Gastroesophageal sphincter (tissue), 3 donors: ENCODE measurements at regions not wholly inside any gene's neighbourhood (a gene's known extent, or its start where the extent isn't known, plus 50 kb on each side); places are given as distances from the start of the nearest gene placed in this dataset.

Experiments
- CTCF ChIP-seq, 4 experiments: fragments of 200-600 bp in 2 of 4; fragments of 450-650 bp in 2 of 4; sonication (generic) in 1 of 4; IDR thresholded peaks; one replicate each; pipeline ENCODE4 v1.5.1; 2017 to 2019; ENCODE audit warnings: antibody characterized with exemption in 4 of 4, mild to moderate bottlenecking in 2 of 4, moderate library complexity in 2 of 4
- POLR2A ChIP-seq, 2 donors: fragments of 450-650 bp; IDR thresholded peaks; one replicate each; pipeline ENCODE4 v1.6.1; 2017; ENCODE audit warnings: antibody characterized with exemption in 2 of 2, mild to moderate bottlenecking in 2 of 2, moderate library complexity in 1 of 2
- POLR2AphosphoS5 ChIP-seq: sonication (generic); formaldehyde crosslinking; IDR thresholded peaks from one replicate; pipeline ENCODE4 v1.6.1; 2017; ENCODE audit warnings: antibody characterized with exemption

GRCh38 chr2:239869272-239870155 lies 155.6 kb downstream of the NDUFA10 start:
- TF ChIP-seq CTCF (IDR thresholded peaks at IDR 0.05) (no peak), POLR2AphosphoS5 (no peak), POLR2A (IDR thresholded peaks at IDR 0.05) (no peak)
